ENCODE measurements at regions not wholly inside any gene's neighbourhood (a gene's known extent, or its start where the extent isn't known, plus 50 kb on each side); places are given as distances from the start of the nearest gene placed in this dataset.

DNA sequence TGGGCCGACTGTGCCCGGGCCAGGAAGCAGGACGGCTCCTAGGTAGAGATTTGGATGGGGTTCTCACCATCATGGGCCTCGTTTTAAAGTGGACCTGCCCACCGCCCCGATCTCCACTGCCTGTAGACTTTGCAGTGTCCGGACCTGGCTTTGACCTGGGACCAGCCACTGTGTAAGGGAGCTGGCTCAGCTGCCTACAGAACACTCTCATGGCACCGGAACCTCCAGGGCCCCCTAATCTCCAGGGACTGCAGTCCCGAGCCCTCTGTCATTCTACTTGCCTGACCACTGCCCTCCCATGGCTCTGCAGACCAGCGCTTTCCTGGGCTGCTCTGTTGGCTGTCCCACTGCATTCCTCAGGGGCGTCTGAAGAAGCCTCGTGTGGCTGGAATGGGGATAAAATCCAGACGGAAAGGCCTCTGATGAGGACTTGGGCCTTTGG is 120.8 kb downstream of the GLI2 start:
- DNase-seq (ENCODE audit: low spot score) (no peak), ATAC-seq (ENCODE audit: low read depth) (no peak)
- H3K27me3 ChIP-seq (ENCODE audit: insufficient read depth, poor library complexity, severe bottlenecking) = no peaks in the 10 kb centered on the region
- H3K9me3 ChIP-seq (ENCODE audit: severe bottlenecking) = no peaks in the 10 kb centered on the region
- TF ChIP-seq, protein P1, sequence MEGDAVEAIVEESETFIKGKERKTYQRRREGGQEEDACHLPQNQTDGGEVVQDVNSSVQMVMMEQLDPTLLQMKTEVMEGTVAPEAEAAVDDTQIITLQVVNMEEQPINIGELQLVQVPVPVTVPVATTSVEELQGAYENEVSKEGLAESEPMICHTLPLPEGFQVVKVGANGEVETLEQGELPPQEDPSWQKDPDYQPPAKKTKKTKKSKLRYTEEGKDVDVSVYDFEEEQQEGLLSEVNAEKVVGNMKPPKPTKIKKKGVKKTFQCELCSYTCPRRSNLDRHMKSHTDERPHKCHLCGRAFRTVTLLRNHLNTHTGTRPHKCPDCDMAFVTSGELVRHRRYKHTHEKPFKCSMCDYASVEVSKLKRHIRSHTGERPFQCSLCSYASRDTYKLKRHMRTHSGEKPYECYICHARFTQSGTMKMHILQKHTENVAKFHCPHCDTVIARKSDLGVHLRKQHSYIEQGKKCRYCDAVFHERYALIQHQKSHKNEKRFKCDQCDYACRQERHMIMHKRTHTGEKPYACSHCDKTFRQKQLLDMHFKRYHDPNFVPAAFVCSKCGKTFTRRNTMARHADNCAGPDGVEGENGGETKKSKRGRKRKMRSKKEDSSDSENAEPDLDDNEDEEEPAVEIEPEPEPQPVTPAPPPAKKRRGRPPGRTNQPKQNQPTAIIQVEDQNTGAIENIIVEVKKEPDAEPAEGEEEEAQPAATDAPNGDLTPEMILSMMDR (IDR thresholded peaks at IDR 0.05; ENCODE audit: poor library complexity, severe bottlenecking) = no peak
- no peak overlapping the region for H3K27ac ChIP-seq (ENCODE audit: poor library complexity, severe bottlenecking)
- H3K36me3 ChIP-seq (ENCODE audit: low read depth) = no peaks in the 10 kb centered on the region
- H3K4me3 ChIP-seq (ENCODE audit: severe bottlenecking) = no peak overlapping the region
- no peaks in the 10 kb centered on the region for H3K4me1 ChIP-seq (ENCODE audit: insufficient read depth, poor library complexity, severe bottlenecking)

DNA sequence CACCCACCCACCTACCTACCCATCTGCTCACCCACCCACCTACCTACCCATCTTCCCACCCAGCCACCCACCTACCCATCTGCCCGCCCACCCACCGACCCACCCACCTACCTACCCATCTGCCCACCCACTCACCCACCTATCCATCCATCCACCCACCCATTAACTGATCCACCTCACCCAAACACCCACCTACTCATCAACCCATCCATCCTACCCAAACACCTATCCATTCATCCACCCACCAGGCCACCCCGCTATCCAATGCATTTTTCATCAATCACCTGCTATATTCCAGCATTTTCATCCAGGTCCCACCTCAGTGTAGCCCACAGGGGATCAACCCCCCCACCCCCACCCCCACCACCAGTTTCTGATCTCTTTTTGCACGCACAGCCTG is 121.8 kb downstream of the GLI2 start:
- no peaks in the 10 kb centered on the region for H3K9me3 ChIP-seq (ENCODE audit: severe bottlenecking)
- no peaks in the 10 kb centered on the region for H3K36me3 ChIP-seq (ENCODE audit: low read depth)
- TF ChIP-seq, protein P1 (IDR thresholded peaks at IDR 0.05; ENCODE audit: poor library complexity, severe bottlenecking) = no peak
- DNase-seq (ENCODE audit: low spot score) (peak; percentile 7), ATAC-seq (ENCODE audit: low read depth) (no peak)
- no peak overlapping the region for H3K27ac ChIP-seq (ENCODE audit: poor library complexity, severe bottlenecking)
- H3K27me3 ChIP-seq (ENCODE audit: insufficient read depth, poor library complexity, severe bottlenecking) = no peaks in the 10 kb centered on the region
- H3K4me3 ChIP-seq (ENCODE audit: severe bottlenecking) = no peak overlapping the region
- no peaks in the 10 kb centered on the region for H3K4me1 ChIP-seq (ENCODE audit: insufficient read depth, poor library complexity, severe bottlenecking)

DNA sequence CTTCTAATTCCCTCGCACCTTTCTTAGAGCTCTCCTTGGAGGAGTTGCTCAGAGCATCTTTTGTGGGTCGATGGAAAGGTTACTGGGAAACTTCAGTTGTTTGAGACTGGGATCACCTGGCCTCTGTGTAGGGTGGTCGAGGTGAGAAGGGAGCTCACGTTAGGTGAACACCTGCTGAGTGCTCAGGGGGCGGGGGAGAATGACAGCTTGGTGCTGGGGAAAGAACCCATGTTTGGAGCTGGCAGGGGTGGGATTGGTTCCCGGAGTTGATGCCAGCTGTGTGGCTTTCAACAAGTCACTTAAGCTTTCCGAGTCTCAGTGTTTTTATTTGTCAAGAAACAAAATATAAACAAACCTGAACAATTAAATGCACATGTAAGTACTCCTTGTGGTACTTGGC is 122.3 kb downstream of the GLI2 start:
- no peak overlapping the region for H3K4me3 ChIP-seq (ENCODE audit: severe bottlenecking)
- TF ChIP-seq, protein P1 (IDR thresholded peaks at IDR 0.05; ENCODE audit: poor library complexity, severe bottlenecking) = no peak
- H3K27me3 ChIP-seq (ENCODE audit: insufficient read depth, poor library complexity, severe bottlenecking) = no peaks in the 10 kb centered on the region
- no peaks in the 10 kb centered on the region for H3K9me3 ChIP-seq (ENCODE audit: severe bottlenecking)
- ATAC-seq (ENCODE audit: low read depth) (no peak), DNase-seq (ENCODE audit: low spot score) (peak; percentile 31)
- no peaks in the 10 kb centered on the region for H3K36me3 ChIP-seq (ENCODE audit: low read depth)
- H3K4me1 ChIP-seq (ENCODE audit: insufficient read depth, poor library complexity, severe bottlenecking) = no peaks in the 10 kb centered on the region
- H3K27ac ChIP-seq (ENCODE audit: poor library complexity, severe bottlenecking) = no peak overlapping the region

DNA sequence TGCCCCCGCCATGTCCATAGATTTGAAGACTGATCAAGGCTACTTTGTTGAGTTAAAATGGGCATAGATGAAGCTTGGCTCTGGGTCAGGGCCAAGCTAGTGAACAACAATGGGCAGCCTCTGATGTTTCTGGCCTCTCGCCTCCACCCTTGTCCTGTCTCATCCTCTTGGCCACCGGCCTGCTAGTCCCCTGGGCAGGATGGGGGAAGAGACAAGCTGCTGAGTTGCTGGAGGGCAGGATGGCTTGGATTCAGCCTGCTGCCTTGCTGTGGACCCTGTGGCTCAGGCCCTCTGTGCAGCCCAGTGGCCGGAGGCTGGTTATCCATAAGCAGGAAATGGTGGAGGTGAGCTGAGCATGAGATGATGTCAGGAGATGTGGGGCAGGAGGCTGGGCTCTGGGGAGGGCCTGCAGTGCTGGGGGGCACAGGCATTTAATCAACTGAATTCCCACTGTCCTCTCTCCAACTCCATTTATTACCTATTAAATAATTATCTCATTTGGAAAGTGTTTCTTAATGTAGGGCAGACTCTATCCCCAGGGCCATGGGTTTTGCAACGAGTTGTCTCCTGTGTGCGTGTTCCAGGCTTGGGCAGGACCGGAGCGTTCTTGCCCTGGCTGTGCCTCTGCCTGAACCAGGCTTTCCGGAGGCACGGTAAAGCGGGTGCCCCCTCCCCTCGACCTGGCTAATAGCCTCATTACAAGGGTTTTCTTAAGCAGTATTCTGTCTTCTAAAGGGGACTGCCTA is 122.9 kb downstream of the GLI2 start:
- H3K4me1 ChIP-seq (ENCODE audit: insufficient read depth, poor library complexity, severe bottlenecking) = peaks cover 2% of the 10 kb centered on the region
- no peaks in the 10 kb centered on the region for H3K27me3 ChIP-seq (ENCODE audit: insufficient read depth, poor library complexity, severe bottlenecking)
- DNase-seq (ENCODE audit: low spot score) = peak; percentile 33
- no peaks in the 10 kb centered on the region for H3K9me3 ChIP-seq (ENCODE audit: severe bottlenecking)
- H3K27ac ChIP-seq (ENCODE audit: poor library complexity, severe bottlenecking) = no peak overlapping the region
- no peak for ATAC-seq (ENCODE audit: low read depth)
- no peak overlapping the region for H3K4me3 ChIP-seq (ENCODE audit: severe bottlenecking)
- H3K36me3 ChIP-seq (ENCODE audit: low read depth) = no peaks in the 10 kb centered on the region
- TF ChIP-seq, protein P1 (IDR thresholded peaks at IDR 0.05; ENCODE audit: poor library complexity, severe bottlenecking) = no peak

DNA sequence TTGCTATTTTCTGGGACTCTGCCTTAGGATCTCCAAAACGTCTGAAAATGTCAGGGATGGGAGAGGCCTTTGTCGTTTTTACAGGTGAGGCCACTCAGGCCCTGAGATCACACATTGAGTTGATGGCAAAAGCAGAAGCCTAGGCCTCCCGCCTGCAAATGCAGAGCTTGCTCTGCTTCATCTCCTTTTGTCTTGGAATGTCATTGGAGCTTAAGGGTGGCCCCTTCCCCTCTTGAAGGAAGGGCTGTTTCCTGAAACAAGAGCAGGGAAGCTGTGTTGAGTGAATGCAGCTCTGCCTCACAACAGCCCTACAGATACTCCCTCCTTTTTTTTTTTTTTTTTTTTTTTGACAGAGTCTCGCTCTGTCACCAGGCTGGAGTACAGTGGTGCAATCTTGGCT is 123.5 kb downstream of the GLI2 start:
- no peaks in the 10 kb centered on the region for H3K27me3 ChIP-seq (ENCODE audit: insufficient read depth, poor library complexity, severe bottlenecking)
- no peak overlapping the region for H3K4me3 ChIP-seq (ENCODE audit: severe bottlenecking)
- ATAC-seq (ENCODE audit: low read depth) (no peak), DNase-seq (ENCODE audit: low spot score) (no peak)
- no peaks in the 10 kb centered on the region for H3K36me3 ChIP-seq (ENCODE audit: low read depth)
- TF ChIP-seq, protein P1 (IDR thresholded peaks at IDR 0.05; ENCODE audit: poor library complexity, severe bottlenecking) = no peak
- peaks cover 5% of the 10 kb centered on the region for H3K4me1 ChIP-seq (ENCODE audit: insufficient read depth, poor library complexity, severe bottlenecking)
- no peak overlapping the region for H3K27ac ChIP-seq (ENCODE audit: poor library complexity, severe bottlenecking)
- no peaks in the 10 kb centered on the region for H3K9me3 ChIP-seq (ENCODE audit: severe bottlenecking)

Data from RWPE2 (cell line).